ENCODE measurements at regions not wholly inside any gene's neighbourhood (a gene's known extent, or its start where the extent isn't known, plus 50 kb on each side); places are given as distances from the start of the nearest gene placed in this dataset.

GRCh38 chr2:224156436-224156835 lies 117.3 kb upstream of the SERPINE2 start:
- TF ChIP-seq FOS (IDR thresholded peaks at IDR 0.05; ENCODE audit: borderline replicate concordance, insufficient read depth, low read length) (no peak), CTCF (IDR thresholded peaks at IDR 0.05; ENCODE audit: extremely low read depth in 1 of 2, insufficient read depth in 1 of 2, low read depth in 1 of 2, low read length in 2 of 2) (no peak), EZH2 (IDR thresholded peaks at IDR 0.05; ENCODE audit: borderline replicate concordance, low read depth, low read length, severe bottlenecking) (no peak), POLR2A (IDR thresholded peaks at IDR 0.05; ENCODE audit: low read depth, low read length) (no peak), POLR2AphosphoS5 (IDR thresholded peaks at IDR 0.05; ENCODE audit: insufficient read depth, low read depth, low read length) (no peak)

Measured in endothelial cell of umbilical vein (primary cell).